Lower leg skin (tissue), 4 donors: ENCODE measurements at regions not wholly inside any gene's neighbourhood (a gene's known extent, or its start where the extent isn't known, plus 50 kb on each side); places are given as distances from the start of the nearest gene placed in this dataset.
A peak's percentile ranks its signal among the peaks of the same experiment; 100 is the strongest.

ENCODE experiments used
- DNase-seq, 2 donors: peaks; one replicate each; pipeline ENCODE4 v3.0.0-alpha.2; 2019; ENCODE audit warnings: low spot score in 2 of 2
- H3K4me3 ChIP-seq: fragments of 200-600 bp; sonication (generic); 2 replicates; pipeline ENCODE4 v1.5.1; 2017; ENCODE audit warnings: mild to moderate bottlenecking, low read depth; ENCODE audit not compliant: poor library complexity, severe bottlenecking
- POLR2A ChIP-seq, 2 donors: fragments of 450-650 bp; IDR thresholded peaks; one replicate each; pipeline ENCODE4 v1.6.1; 2016 to 2017; ENCODE audit warnings: antibody characterized with exemption in 2 of 2, mild to moderate bottlenecking in 1 of 2, moderate library complexity in 1 of 2
- WGBS, 2 donors: methylation state at CpG; one replicate each; pipeline ENCODE4 v1.1.5; 2018; 5-methylcytosine and 5-hydroxymethylcytosine counted together
- intact Hi-C: fragments of 100-400 bp; cut with DNase I; formaldehyde crosslinking; loops from one replicate; pipeline ENCODE4 v1.15.0; 2023; ENCODE audit warnings: low total_unique reads
- TF ChIP-seq, protein P1 (sequence below), 3 donors: fragments of 450-650 bp; IDR thresholded peaks; one replicate each; pipeline ENCODE4 v1.5.1; 2016; ENCODE audit warnings: antibody characterized with exemption in 3 of 3, mild to moderate bottlenecking in 3 of 3, moderate library complexity in 2 of 3

DNA sequence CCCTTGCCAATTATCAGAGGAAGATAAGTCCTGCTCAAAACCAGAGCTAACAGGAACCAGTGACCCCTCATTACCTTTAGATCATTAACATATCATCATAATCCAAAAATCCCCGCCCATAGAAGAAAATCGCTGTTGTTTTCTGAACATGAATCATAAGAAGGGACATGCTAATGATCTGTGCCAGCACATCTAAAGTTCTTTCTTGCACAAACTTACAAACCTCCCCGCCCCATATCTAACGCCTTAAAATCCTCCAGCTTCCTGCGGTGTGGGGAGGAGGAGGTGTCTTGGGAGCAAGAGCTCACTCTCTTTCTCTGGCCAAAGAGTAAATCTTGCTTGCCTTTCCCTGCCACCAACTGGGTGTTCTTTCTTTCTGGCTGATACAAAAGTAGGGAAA is 78.3 kb downstream of the IRX3 start:
- TF ChIP-seq, protein P1, sequence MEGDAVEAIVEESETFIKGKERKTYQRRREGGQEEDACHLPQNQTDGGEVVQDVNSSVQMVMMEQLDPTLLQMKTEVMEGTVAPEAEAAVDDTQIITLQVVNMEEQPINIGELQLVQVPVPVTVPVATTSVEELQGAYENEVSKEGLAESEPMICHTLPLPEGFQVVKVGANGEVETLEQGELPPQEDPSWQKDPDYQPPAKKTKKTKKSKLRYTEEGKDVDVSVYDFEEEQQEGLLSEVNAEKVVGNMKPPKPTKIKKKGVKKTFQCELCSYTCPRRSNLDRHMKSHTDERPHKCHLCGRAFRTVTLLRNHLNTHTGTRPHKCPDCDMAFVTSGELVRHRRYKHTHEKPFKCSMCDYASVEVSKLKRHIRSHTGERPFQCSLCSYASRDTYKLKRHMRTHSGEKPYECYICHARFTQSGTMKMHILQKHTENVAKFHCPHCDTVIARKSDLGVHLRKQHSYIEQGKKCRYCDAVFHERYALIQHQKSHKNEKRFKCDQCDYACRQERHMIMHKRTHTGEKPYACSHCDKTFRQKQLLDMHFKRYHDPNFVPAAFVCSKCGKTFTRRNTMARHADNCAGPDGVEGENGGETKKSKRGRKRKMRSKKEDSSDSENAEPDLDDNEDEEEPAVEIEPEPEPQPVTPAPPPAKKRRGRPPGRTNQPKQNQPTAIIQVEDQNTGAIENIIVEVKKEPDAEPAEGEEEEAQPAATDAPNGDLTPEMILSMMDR (IDR thresholded peaks at IDR 0.05): no peak
- no peak for TF ChIP-seq POLR2A (IDR thresholded peaks at IDR 0.05)
- peak; percentile 67 to 85 for DNase-seq
- no peak overlapping the region for H3K4me3 ChIP-seq
- WGBS, 2 donors: 30 to 32% methylated on average over 5 of the region's 5 CpGs
- intact Hi-C loops: loop anchor here (10.0 kb wide), 1 partner anchor 727 kb away; the partner anchor contains the start of gene IRX5

GRCh38 chr16:54207837-54208236 is 78.8 kb downstream of the IRX3 start:
- intact Hi-C loops: loop anchor here (10.0 kb wide), 1 partner anchor 727 kb away; the partner anchor contains the start of gene IRX5
- no peak overlapping the region for H3K4me3 ChIP-seq
- TF ChIP-seq, protein P1 (IDR thresholded peaks at IDR 0.05): no peak
- TF ChIP-seq POLR2A (IDR thresholded peaks at IDR 0.05): no peak
- no peak for DNase-seq
- 64 to 72% methylated on average over 15 of the region's 15 CpGs for WGBS, 2 donors

DNA sequence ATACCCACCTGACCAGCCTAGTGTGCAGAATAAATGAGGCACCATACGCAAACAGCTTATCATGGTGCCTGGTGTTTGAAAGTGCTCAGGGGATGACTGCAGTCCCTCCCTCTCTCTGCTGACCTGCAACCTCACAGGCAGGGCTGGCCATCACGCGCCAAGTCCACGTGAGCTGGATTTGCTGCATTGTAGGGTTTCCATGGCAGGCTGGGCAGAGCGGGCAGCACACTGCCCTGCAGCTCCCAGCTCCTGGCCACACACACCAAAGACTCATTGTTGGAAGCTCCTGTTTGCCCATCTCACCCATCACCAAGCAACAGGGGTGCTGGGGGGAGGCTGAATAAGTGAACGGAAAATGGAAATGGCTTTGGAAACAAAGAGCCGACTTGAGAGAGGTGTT is 81.8 kb downstream of the IRX3 start:
- intact Hi-C loops: loop anchor here (10.0 kb wide), 1 partner anchor 730 kb away; the partner anchor contains the start of gene IRX5
- DNase-seq: peak in 1 of 2 donors; percentile 74
- WGBS, 2 donors: 87 to 96% methylated on average over 7 of the region's 7 CpGs

GRCh38 chr16:54203851-54204505 is 82.6 kb downstream of the IRX3 start:
- DNase-seq: peak in 1 of 2 donors; percentile 62
- WGBS, 2 donors: 73 to 82% methylated on average over 11 of the region's 11 CpGs
- intact Hi-C loops: loop anchor here (10.0 kb wide), 1 partner anchor 731 kb away; the partner anchor contains the start of gene IRX5
- H3K4me3 ChIP-seq: no peak overlapping the region
- TF ChIP-seq POLR2A (IDR thresholded peaks at IDR 0.05): no peak
- TF ChIP-seq, protein P1 (IDR thresholded peaks at IDR 0.05): no peak

More for the DNA sequence above, 81.8 kb downstream of the IRX3 start:
- no peak overlapping the region for H3K4me3 ChIP-seq
- TF ChIP-seq, protein P1 (IDR thresholded peaks at IDR 0.05): no peak
- TF ChIP-seq POLR2A (IDR thresholded peaks at IDR 0.05): no peak

GRCh38 chr16:54203384-54203783 is 83.2 kb downstream of the IRX3 start:
- 82 to 88% methylated on average over 3 of the region's 3 CpGs for WGBS, 2 donors
- H3K4me3 ChIP-seq: no peak overlapping the region
- intact Hi-C loops: loop anchor here (10.0 kb wide), 1 partner anchor 731 kb away; the partner anchor contains the start of gene IRX5
- peak in 1 of 2 donors; percentile 61 for DNase-seq
- no peak for TF ChIP-seq POLR2A (IDR thresholded peaks at IDR 0.05)
- TF ChIP-seq, protein P1 (IDR thresholded peaks at IDR 0.05): no peak
